GM12864 (cell line): ENCODE measurements at regions not wholly inside any gene's neighbourhood (a gene's known extent, or its start where the extent isn't known, plus 50 kb on each side); places are given as distances from the start of the nearest gene placed in this dataset.

ENCODE experiments used
- DNase-seq: peaks from one replicate; pipeline ENCODE4 v3.0.0-alpha.2; 2011; ENCODE audit warnings: low read depth
- H3K4me3 ChIP-seq: 2 replicates; pipeline ENCODE4 v1.5.1; 2011; ENCODE audit warnings: mild to moderate bottlenecking, low read depth, low read length, control low read depth
- TF ChIP-seq, protein P1 (sequence below): IDR thresholded peaks from 2 replicates; pipeline ENCODE4 v1.5.1; 2011; ENCODE audit warnings: low read depth, mild to moderate bottlenecking, moderate library complexity, low read length, control low read depth, inconsistent platforms; ENCODE audit errors: missing control alignments

DNA sequence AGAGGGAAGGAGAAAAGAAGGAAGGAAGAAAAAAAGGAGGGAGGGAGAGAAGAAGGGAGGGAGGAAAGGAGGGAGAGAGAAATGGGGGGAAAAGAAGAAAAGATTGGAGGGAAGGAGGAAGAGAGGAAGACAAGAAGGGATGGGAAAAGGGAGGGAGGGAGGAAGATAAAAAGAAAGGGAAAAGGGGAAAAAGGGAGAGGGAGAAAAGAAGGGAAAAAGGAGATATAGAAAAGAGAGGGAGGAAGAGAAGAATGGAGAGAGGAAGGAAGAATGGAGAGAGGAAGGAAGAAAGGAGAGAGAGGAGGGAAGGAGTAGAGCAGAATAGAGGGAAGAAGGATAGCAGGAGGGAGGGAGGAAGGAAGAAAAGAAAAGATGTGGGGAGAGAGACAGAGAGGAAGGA lies 334.6 kb downstream of the TSHZ3 start:
- no peak for DNase-seq
- H3K4me3 ChIP-seq: no peak overlapping the region
- TF ChIP-seq, protein P1, sequence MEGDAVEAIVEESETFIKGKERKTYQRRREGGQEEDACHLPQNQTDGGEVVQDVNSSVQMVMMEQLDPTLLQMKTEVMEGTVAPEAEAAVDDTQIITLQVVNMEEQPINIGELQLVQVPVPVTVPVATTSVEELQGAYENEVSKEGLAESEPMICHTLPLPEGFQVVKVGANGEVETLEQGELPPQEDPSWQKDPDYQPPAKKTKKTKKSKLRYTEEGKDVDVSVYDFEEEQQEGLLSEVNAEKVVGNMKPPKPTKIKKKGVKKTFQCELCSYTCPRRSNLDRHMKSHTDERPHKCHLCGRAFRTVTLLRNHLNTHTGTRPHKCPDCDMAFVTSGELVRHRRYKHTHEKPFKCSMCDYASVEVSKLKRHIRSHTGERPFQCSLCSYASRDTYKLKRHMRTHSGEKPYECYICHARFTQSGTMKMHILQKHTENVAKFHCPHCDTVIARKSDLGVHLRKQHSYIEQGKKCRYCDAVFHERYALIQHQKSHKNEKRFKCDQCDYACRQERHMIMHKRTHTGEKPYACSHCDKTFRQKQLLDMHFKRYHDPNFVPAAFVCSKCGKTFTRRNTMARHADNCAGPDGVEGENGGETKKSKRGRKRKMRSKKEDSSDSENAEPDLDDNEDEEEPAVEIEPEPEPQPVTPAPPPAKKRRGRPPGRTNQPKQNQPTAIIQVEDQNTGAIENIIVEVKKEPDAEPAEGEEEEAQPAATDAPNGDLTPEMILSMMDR: no peak

DNA sequence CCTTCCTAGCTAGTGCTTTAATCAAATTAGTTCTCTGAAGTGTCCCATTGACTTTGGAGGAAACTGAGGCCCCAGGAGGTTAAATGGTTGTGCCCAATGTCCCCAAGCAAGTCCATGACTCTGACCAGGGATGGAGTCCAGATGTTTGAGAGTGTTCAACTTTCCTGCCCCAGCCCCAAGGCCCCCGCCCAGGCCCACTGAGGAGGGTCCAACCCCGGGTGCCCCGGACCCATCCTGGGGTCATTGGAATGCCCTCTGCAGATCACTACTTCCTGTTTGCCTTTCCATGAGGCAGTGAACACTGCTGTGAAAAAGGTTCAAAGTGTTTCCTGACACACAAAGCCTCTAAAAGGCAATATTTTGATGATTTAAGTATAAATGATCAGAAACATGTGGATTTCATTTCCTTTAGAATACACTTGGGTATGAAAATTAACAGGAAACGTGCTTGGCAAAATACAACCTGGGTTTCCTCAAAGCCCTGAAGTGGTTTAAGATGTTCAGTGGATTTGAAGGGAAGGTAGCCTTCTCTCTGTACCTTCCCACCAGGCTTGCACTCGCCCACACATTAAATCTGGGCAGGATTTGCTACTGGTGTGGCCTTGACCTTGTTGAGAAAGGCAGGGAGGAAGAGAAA lies 335.7 kb downstream of the TSHZ3 start:
- no peak overlapping the region for H3K4me3 ChIP-seq
- no peak for DNase-seq
- TF ChIP-seq, protein P1: no peak

GRCh38 chr19:31002518-31003244 lies 346.6 kb downstream of the TSHZ3 start:
- TF ChIP-seq, protein P1: no peak
- H3K4me3 ChIP-seq: no peak overlapping the region
- DNase-seq: no peak

- TF ChIP-seq, protein P1: no peak
- no peak overlapping the region for H3K4me3 ChIP-seq
- DNase-seq: no peak
Measured at GRCh38 chr19:31001991-31002390, 347.2 kb downstream of the TSHZ3 start.

- H3K4me3 ChIP-seq: no peak overlapping the region
- TF ChIP-seq, protein P1: no peak
- DNase-seq: no peak
Measured at GRCh38 chr19:31000913-31001312, 348.3 kb downstream of the TSHZ3 start.

DNA sequence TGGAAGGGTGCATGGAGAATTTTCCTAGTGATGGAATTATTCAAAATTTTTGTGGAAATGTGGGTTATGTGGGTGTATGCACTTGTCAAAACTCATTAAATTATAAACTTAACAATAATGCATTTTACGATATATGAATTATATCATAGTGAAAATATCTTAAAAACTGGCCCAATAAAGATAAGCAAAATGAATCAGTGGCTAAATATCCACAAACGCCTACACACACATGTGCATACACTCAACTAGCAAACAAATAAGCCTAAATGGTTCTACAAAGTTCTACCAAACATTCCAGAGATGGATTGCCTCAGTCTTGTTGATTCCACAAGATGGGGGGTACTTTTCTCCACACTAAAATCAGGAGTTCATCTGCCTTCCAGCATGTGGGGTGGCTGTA lies 349.5 kb downstream of the TSHZ3 start:
- TF ChIP-seq, protein P1: no peak
- no peak for DNase-seq
- H3K4me3 ChIP-seq: no peak overlapping the region

DNA sequence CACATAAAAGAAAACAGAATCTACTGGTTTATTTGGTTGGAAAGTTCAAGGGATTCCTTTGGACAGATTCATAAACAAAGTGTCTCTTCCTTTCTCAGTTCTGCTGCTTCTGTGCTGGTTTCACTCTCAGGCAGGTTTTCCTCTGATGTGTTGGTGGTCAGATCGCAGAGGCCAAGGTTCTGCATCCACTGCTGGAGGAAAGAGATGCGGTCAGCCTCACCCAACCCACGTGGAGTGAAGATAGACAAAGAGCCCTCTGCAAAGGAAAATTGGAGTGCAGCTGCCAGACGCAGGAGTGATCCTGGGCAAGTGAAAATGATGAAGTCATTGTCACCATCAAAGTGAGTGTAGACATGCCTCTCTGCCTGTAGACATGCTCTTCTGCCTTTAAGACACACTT lies 352.0 kb downstream of the TSHZ3 start:
- no peak for DNase-seq
- TF ChIP-seq, protein P1: no peak
- no peak overlapping the region for H3K4me3 ChIP-seq
